ENCODE measurements at regions not wholly inside any gene's neighbourhood (a gene's known extent, or its start where the extent isn't known, plus 50 kb on each side); places are given as distances from the start of the nearest gene placed in this dataset.
"Not testable (repeated sequence)": the region's sequence is repeated elsewhere in the genome, so short reads cannot be mapped to it uniquely, and the experiment has no call there.

GRCh38 chr5:88615767-88616166 lies 267.2 kb downstream of the MEF2C start:
- DNase-seq (ENCODE audit: low read depth), result not testable (repeated sequence)

GRCh38 chr5:88613051-88613450 lies 269.9 kb downstream of the MEF2C start:
- DNase-seq (ENCODE audit: low read depth), result no peak

- DNase-seq (ENCODE audit: low read depth), result no peak
These were observed 272.4 kb downstream of the MEF2C start for GRCh38 chr5:88610586-88610985.

GRCh38 chr5:88607492-88607891 lies 275.5 kb downstream of the MEF2C start:
- DNase-seq (ENCODE audit: low read depth), result no peak

- DNase-seq (ENCODE audit: low read depth), result no peak
These were observed 276.4 kb downstream of the MEF2C start for GRCh38 chr5:88606626-88607025.

GRCh38 chr5:88606173-88606572 lies 276.8 kb downstream of the MEF2C start:
- no peak for DNase-seq (ENCODE audit: low read depth)

GRCh38 chr5:88602584-88602983 lies 280.4 kb downstream of the MEF2C start:
- DNase-seq (ENCODE audit: low read depth), result no peak

- DNase-seq (ENCODE audit: low read depth), result no peak
These were observed 288.5 kb downstream of the MEF2C start for GRCh38 chr5:88594441-88594840.

GRCh38 chr5:88588609-88589008 lies 294.4 kb downstream of the MEF2C start:
- DNase-seq (ENCODE audit: low read depth), result no peak

GRCh38 chr5:88583471-88583870 lies 299.5 kb downstream of the MEF2C start:
- DNase-seq (ENCODE audit: low read depth), result no peak

- DNase-seq (ENCODE audit: low read depth), result no peak
These were observed 289.7 kb upstream of the TMEM161B start for GRCh38 chr5:88558366-88558765.

- no peak for DNase-seq (ENCODE audit: low read depth)
These were observed 289.2 kb upstream of the TMEM161B start for GRCh38 chr5:88557881-88558280.

GRCh38 chr5:88557131-88557530 lies 288.5 kb upstream of the TMEM161B start:
- no peak for DNase-seq (ENCODE audit: low read depth)

- DNase-seq (ENCODE audit: low read depth), result no peak
These were observed 287.8 kb upstream of the TMEM161B start for GRCh38 chr5:88556406-88556805.

- DNase-seq (ENCODE audit: low read depth), result no peak
These were observed 287.0 kb upstream of the TMEM161B start for GRCh38 chr5:88555674-88556073.

- DNase-seq (ENCODE audit: low read depth), result no peak
These were observed 285.3 kb upstream of the TMEM161B start for GRCh38 chr5:88553986-88554385.

GRCh38 chr5:88553136-88553875 lies 284.7 kb upstream of the TMEM161B start:
- no peak for DNase-seq (ENCODE audit: low read depth)

GRCh38 chr5:88552426-88552825 lies 283.8 kb upstream of the TMEM161B start:
- no peak for DNase-seq (ENCODE audit: low read depth)

- no peak for DNase-seq (ENCODE audit: low read depth)
These were observed 283.2 kb upstream of the TMEM161B start for GRCh38 chr5:88551724-88552345.

- DNase-seq (ENCODE audit: low read depth), result no peak
These were observed 282.1 kb upstream of the TMEM161B start for GRCh38 chr5:88550736-88551135.

GRCh38 chr5:88548136-88548805 lies 279.6 kb upstream of the TMEM161B start:
- DNase-seq (ENCODE audit: low read depth), result no peak

GRCh38 chr5:88545338-88545737 lies 276.7 kb upstream of the TMEM161B start:
- no peak for DNase-seq (ENCODE audit: low read depth)

- DNase-seq (ENCODE audit: low read depth), result no peak
These were observed 276.0 kb upstream of the TMEM161B start for GRCh38 chr5:88544671-88545070.
